A673 (cell line): ENCODE measurements at regions not wholly inside any gene's neighbourhood (a gene's known extent, or its start where the extent isn't known, plus 50 kb on each side); places are given as distances from the start of the nearest gene placed in this dataset.

Source experiments
- BruUV-seq: library from RNA; stranded (reverse); fragments of 400-500 nt; replicated peaks from 2 replicates; lab custom pipeline; 2021; lab: Mats Ljungman, UMichigan
- CTCF ChIA-PET: fragments of 300-600 bp; sonication (Branson Sonifier 250); formaldehyde crosslinking; loops from one replicate; lab custom pipeline; 2022; ENCODE audit warnings: antibody characterized with exemption; lab: Charles Lee
- POLR2A ChIA-PET: fragments of 300-600 bp; sonication (Branson Sonifier 250); formaldehyde crosslinking; loops from one replicate; lab custom pipeline; 2022; ENCODE audit warnings: antibody characterized with exemption; ENCODE audit not compliant: low non-redundant PET; lab: Charles Lee
- DNase-seq: peaks from one replicate; pipeline ENCODE4 v3.0.0-alpha.2; 2015; ENCODE audit warnings: low spot score
- H3K27ac ChIP-seq: fragments of 200-600 bp; sonication (generic); 2 replicates; pipeline ENCODE4 v1.5.1; 2016; ENCODE audit warnings: mixed run types, low read depth, mild to moderate bottlenecking, mixed read lengths, antibody characterized with exemption, low read length; ENCODE audit not compliant: poor library complexity, severe bottlenecking
- H3K27me3 ChIP-seq: fragments of 200-600 bp; sonication (generic); replicated peaks from 2 replicates; pipeline ENCODE4 v1.6.1; 2017; ENCODE audit warnings: mixed run types, low read depth, mild to moderate bottlenecking, mixed read lengths, antibody characterized with exemption, low read length; ENCODE audit not compliant: insufficient read depth, poor library complexity
- H3K36me3 ChIP-seq: fragments of 200-600 bp; sonication (generic); 2 replicates; pipeline ENCODE4 v1.6.1; 2016; ENCODE audit warnings: mixed run types, mild to moderate bottlenecking, mixed read lengths, antibody characterized with exemption, low read length; ENCODE audit not compliant: insufficient read depth, poor library complexity, severe bottlenecking
- H3K4me1 ChIP-seq: fragments of 200-600 bp; sonication (generic); 2 replicates; pipeline ENCODE4 v1.6.1; 2017; ENCODE audit warnings: mixed run types, mild to moderate bottlenecking, mixed read lengths, antibody characterized with exemption, low read length; ENCODE audit not compliant: insufficient read depth, poor library complexity, severe bottlenecking
- H3K4me3 ChIP-seq: fragments of 200-600 bp; sonication (generic); 2 replicates; pipeline ENCODE4 v1.5.1; 2016; ENCODE audit warnings: low read depth, mixed run types, mild to moderate bottlenecking, mixed read lengths, low read length; ENCODE audit not compliant: poor library complexity, severe bottlenecking
- H3K9me3 ChIP-seq: fragments of 200-600 bp; sonication (generic); 2 replicates; pipeline ENCODE4 v1.6.1; 2016; ENCODE audit warnings: mixed run types, low read depth, mild to moderate bottlenecking, mixed read lengths, antibody characterized with exemption, low read length; ENCODE audit not compliant: poor library complexity, severe bottlenecking
- CTCF ChIP-seq: fragments of 300-800, 200-600 bp; sonication (generic); conservative IDR thresholded peaks from 2 replicates; pipeline ENCODE4 v1.5.1; 2017; ENCODE audit warnings: low read depth, mild to moderate bottlenecking, antibody characterized with exemption, low read length, moderate library complexity, mixed read lengths
- EZH2 ChIP-seq: fragments of 200-600 bp; sonication (generic); IDR thresholded peaks from 2 replicates; pipeline ENCODE4 v1.6.1; 2017; ENCODE audit warnings: borderline replicate concordance, low read depth, mild to moderate bottlenecking, mixed read lengths, antibody characterized with exemption, low read length; ENCODE audit not compliant: poor library complexity, severe bottlenecking
- intact Hi-C: fragments of 100-400 bp; cut with micrococcal nuclease; formaldehyde crosslinking; loops from one replicate; pipeline ENCODE4 v1.10.0; 2022; ENCODE audit not compliant: unreplicated experiment

- H3K9me3 ChIP-seq, result no peaks in the 10 kb centered on the region
- intact Hi-C loops, result no loop called here
- no peak overlapping the region for H3K4me3 ChIP-seq
- no peaks in the 10 kb centered on the region for H3K4me1 ChIP-seq
- ChIA-PET POLR2A (no interaction called here), CTCF (no interaction called here)
- H3K27ac ChIP-seq, result no peak overlapping the region
- no TSS peak for BruUV-seq
- no peaks in the 10 kb centered on the region for H3K36me3 ChIP-seq
- no peaks in the 10 kb centered on the region for H3K27me3 ChIP-seq
- no peak for DNase-seq
- no peak for TF ChIP-seq EZH2
- TF ChIP-seq CTCF, result 0 out of 2 replicates have a peak, but pooled peaks have one; percentile 19
Measured at GRCh38 chr2:126995621-126996377, 97.1 kb downstream of the TEX51 start.

GRCh38 chr2:126996378-126996699, 97.6 kb downstream of the TEX51 start:
- Histone ChIP-seq H3K36me3 (no peaks in the 10 kb centered on the region), H3K27me3 (no peaks in the 10 kb centered on the region), H3K27ac (no peak overlapping the region), H3K9me3 (no peaks in the 10 kb centered on the region), H3K4me1 (no peaks in the 10 kb centered on the region), H3K4me3 (no peak overlapping the region)
- intact Hi-C loops, result no loop called here
- POLR2A ChIA-PET, result no interaction called here
- BruUV-seq, result no TSS peak
- CTCF ChIA-PET, result no interaction called here
- TF ChIP-seq EZH2 (no peak), CTCF (no peak)
- DNase-seq, result no peak
